GM10266 (cell line): ENCODE measurements at regions not wholly inside any gene's neighbourhood (a gene's known extent, or its start where the extent isn't known, plus 50 kb on each side); places are given as distances from the start of the nearest gene placed in this dataset.

Experiments used
- DNase-seq: peaks from one replicate; pipeline ENCODE4 v3.0.0; 2012; ENCODE audit errors: extremely low spot score
- TF ChIP-seq, protein P1 (sequence below): IDR thresholded peaks from 2 replicates; pipeline ENCODE4 v1.5.1; 2012; ENCODE audit warnings: mild to moderate bottlenecking, low read depth; ENCODE audit not compliant: control insufficient read depth, insufficient read depth; ENCODE audit errors: missing control alignments

DNA sequence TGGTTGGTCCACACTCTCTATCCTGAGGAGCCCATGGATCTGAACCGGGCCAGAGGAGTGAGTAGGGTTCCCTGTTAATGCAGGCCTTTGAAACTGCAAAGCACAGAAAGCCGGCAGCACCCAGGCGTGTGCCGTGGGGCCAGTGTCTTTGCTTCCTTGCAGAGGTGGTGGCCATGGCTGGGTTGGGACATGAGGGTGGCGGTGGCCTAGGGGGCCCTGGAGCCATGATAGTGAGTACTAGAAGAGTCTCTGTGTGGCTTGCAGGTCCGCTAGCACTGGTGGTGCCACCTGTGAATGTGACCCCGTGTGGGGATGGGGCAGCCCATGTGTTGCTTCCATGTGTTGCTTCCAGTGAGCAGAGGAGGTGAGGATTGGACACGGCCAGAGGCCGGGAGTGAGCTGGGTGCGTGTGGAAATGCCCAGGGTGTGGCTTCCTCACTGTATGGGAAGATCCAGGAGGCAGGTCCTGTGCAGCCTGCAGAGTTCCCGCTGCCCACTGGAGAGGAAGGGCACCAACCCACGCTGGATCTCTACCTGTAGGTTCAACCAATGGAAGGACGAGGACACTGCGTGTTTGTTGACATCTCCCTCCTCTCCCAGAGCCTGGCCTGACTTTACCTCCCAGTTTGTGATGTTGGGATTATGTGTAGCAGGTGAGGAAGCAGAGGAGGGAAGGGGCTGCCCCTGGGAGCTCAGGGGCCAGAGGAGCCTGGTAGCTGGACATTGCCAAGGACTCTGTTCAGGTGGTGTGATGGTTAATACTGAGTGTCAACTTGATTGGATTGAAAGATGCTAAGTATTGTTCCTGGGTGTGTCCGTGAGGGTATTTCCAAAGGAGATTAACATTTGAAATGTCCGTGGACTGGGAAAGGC is 796.6 kb downstream of the TBC1D22A start:
- DNase-seq = no peak
- TF ChIP-seq, protein P1, sequence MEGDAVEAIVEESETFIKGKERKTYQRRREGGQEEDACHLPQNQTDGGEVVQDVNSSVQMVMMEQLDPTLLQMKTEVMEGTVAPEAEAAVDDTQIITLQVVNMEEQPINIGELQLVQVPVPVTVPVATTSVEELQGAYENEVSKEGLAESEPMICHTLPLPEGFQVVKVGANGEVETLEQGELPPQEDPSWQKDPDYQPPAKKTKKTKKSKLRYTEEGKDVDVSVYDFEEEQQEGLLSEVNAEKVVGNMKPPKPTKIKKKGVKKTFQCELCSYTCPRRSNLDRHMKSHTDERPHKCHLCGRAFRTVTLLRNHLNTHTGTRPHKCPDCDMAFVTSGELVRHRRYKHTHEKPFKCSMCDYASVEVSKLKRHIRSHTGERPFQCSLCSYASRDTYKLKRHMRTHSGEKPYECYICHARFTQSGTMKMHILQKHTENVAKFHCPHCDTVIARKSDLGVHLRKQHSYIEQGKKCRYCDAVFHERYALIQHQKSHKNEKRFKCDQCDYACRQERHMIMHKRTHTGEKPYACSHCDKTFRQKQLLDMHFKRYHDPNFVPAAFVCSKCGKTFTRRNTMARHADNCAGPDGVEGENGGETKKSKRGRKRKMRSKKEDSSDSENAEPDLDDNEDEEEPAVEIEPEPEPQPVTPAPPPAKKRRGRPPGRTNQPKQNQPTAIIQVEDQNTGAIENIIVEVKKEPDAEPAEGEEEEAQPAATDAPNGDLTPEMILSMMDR = no peak

DNA sequence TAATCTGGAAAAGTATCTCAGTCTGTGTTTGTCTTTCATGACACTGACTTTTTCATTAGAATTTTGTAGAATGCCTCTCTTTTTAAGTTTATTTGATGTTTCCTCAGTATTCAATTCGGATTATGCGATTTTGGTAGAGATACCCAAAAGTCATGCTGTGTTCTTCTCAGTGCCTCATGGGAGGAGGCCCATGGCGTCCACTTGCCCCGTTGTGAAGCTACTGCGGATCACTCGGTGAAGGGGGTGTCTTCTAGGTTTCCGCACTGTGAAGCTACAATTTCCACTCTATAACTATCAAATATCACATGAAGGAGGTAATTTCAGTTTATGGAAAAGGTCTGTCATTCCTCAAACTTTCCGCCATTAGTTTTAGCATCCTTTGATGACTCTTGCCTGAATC is 794.0 kb downstream of the TBC1D22A start:
- DNase-seq = no peak
- TF ChIP-seq, protein P1 = no peak

GRCh38 chr22:47553436-47553835 is 791.0 kb downstream of the TBC1D22A start:
- DNase-seq = no peak
- TF ChIP-seq, protein P1 = no peak

GRCh38 chr22:47552541-47553205 is 790.2 kb downstream of the TBC1D22A start:
- DNase-seq = no peak
- TF ChIP-seq, protein P1 = no peak

- TF ChIP-seq, protein P1 = no peak
- DNase-seq = no peak
These were observed 789.6 kb downstream of the TBC1D22A start for GRCh38 chr22:47552024-47552423.

DNA sequence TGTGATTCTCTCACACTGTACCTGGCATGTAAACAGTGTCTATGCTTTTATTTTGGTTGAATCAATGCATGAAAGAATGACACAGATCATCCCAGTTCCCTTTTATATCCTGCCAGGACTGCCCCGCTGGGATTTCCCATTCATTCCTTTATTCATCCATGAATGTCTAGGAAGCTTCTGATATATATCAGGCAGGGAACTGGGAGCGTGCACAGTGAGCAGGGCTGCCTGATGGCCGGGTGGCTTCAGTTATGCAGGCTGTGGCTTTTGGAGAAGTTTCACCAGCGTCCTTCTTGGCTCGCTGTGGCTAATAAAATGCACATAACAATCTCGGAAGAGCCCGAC is 789.0 kb downstream of the TBC1D22A start:
- TF ChIP-seq, protein P1 = no peak
- DNase-seq = no peak
